HG02798 (cell line): ENCODE measurements at regions not wholly inside any gene's neighbourhood (a gene's known extent, or its start where the extent isn't known, plus 50 kb on each side); places are given as distances from the start of the nearest gene placed in this dataset.
A peak's percentile ranks its signal among the peaks of the same experiment; 100 is the strongest.

ENCODE experiments used
- ATAC-seq: cut with Tn5 transposase; IDR thresholded peaks from one replicate; pipeline ENCODE4 v1.9.1; 2021; ENCODE audit warnings: mild to moderate bottlenecking; ENCODE audit not compliant: unreplicated experiment, poor library complexity

DNA sequence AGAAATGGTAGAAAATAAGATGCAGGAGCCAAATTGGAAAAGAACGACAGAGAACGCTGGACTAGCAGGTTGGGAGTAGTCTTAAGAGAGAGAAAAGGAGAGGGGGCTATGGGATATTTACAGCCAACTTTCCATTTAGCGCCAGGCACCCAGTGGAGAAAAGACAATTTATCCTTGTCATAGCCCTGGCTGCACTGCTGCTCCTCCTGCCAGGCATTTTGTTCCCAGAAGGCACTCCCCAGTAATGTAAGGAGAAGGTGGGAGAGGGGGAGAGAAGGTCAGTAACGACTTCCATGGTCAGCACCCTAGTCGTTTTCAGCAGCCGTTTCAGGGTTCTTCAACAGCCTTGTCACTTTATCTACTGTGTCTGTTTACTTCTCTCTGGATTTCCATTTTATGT is 159.0 kb downstream of the TRMT11 start:
- ATAC-seq: no peak

DNA sequence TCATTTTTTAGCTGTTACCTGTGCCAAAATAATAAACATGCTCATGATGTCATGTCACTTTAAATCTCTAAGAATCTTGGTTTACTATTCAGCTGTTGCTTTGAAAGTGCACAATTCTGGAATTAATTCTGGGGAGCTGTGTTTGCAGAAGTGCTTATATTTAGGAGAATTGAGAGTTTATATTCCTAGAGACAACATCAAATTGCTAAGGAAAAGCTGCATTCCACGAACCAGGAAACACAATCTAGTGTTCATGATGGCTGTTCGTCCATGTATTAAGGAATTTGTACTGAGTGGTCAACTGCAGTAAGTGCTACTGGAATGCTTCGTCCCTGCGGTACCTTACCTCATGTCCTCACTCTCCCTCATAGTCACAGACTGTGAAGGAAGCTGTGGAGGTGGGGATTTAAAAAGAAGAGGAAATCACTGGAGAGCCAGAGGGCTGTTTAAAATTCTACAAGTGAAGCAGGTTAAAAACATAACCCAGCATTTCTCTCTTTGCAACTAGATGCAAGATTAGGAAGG is 161.0 kb downstream of the TRMT11 start:
- ATAC-seq: no peak

DNA sequence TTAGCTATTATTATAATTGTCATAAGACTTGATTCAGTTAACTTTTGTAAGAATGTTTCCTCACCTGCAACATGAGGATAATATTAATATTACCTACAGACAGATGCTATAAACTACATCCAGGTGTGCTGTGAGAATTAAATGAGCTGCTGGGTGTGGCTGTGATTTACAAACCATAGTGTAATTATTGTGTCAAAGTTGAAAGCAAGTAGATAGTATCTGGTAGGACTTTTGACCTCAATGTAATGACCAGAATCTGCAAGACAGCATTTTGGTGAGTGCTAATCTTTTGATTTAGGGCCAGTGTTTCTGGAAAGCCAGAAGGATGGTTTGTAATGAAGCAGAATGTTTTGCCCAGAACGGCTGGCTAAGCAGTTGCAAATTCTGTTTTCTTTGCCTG is 162.5 kb downstream of the TRMT11 start:
- no peak for ATAC-seq

DNA sequence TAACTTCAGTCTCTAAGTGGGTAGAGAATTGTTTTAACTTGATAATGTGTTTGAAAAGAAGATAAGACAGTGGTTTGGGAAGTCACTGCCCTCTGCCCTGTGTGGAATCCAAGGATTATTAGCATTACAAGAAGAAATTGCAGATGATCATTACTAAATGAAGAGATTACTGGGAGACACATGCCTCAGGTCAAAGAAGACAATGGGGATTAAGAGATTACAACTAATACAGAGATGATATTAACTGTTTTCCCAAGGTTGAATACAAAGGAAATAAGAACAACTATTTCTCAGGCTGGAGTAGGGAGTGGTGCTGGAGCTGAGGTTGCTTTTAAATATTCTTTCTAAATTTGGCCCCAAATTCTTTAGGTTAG is 166.0 kb downstream of the TRMT11 start:
- ATAC-seq: no peak

DNA sequence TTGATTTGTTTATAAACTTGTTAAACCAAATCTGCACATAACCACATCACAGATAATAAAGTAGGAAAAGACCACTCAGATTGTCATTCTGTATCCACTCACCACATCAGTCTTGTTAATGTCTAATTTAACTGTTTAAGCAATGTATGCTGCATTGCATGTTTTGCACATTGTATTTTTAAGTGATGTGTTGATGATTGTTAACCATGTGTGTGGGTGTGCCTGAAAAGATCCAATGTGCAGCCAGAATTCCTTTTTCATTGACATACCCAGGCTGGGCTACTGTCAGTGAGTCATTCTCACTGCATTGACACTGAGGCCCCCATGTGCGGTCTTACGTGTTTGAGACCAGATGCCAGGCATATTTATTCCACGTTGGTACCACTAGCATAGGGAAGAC is 167.3 kb downstream of the TRMT11 start:
- ATAC-seq: no peak

DNA sequence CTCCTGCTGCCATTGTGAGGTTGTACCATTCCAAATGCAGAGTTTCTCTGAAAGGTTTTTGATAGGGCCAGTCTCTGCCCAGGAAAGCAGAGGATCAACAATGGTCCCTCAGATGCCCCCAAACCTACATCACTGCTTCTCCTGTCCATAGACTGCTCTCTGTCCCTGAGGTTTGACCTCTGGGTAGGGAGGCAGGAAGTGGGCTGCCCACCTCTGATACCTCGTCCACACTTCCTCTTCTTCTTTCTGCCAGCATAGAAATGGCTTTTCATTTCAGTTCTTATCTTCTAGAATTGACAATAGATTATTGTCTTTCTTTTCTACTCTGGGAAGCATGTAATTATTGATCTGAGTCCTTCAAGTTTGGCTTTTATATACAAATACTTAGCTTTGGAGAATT is 170.6 kb downstream of the TRMT11 start:
- ATAC-seq: peak; percentile 68

DNA sequence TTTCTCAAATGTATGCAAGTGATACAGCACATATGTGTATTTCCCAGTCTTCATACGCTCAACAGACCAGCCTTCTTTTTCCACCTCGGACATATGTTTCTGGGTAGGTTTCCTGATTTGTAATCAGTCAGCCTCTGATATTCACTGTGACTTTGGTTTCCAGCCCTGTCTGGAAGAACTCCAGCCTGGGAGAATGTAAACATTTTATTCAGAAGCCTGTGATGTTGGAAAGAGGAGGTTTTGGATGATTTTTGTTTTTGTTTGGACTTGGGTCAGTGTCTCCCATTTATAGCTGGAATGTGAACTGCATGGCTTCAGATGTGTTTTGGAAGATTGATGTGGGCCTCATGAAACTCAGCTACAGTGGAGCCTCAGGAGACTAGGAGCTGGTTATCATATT is 172.2 kb upstream of the CENPW start:
- ATAC-seq: no peak

DNA sequence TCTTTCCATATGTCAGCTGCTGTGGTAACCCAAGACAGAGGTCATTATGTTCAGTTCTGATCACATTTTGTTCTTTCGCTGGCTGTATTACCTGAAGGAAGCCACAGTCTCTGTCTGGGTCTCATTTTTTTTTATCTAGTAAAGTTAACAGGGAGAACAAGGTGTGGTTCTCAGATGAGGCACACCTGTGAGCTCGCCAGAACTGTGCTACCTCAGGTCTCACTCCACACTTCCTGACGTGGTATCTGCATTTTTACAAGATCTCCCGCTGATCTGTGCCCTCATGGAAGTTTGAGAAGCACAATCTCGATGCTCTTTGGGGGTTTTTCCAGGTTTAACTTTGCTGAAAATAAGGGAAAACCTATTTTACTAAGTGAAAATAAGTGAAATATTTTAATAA is 169.5 kb upstream of the CENPW start:
- no peak for ATAC-seq

DNA sequence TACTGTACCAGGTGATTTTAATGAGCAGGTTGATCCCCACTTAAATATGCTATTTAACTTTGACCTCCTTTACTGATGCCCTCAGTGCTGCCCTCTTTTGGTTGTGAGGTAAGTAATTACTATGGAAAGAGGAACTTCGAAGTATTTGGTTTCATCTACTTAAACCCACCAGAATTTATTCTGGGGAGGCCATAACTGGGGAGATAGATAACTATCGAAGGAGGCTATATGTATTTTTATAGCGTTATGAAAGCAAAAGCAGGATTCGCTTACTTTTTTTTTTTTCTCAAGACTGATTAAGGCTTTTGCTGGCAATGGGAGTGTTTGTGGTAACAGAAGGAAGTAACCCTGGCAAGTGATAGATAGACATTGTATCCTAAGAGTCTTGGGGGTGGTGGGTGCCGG is 168.9 kb upstream of the CENPW start:
- peak; percentile 88 for ATAC-seq

DNA sequence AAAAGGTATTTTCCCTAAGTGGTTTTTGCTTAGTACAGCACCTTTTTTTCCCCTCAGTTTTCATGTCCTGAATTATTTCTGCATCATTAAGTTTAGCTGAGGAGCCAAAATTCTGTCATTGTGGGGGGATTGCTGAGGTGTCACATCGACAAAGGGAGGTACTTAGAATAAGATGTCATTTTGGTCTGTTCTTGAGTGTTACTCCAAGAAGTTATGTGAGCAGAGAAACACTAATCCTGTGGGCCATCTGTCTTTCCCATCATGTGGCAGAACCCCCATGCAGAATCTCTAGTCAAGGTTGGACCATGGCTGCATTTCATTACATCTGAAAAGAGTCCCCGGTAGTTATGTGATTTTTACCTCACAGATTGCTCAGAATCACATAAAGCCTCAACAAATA is 167.8 kb upstream of the CENPW start:
- no peak for ATAC-seq

DNA sequence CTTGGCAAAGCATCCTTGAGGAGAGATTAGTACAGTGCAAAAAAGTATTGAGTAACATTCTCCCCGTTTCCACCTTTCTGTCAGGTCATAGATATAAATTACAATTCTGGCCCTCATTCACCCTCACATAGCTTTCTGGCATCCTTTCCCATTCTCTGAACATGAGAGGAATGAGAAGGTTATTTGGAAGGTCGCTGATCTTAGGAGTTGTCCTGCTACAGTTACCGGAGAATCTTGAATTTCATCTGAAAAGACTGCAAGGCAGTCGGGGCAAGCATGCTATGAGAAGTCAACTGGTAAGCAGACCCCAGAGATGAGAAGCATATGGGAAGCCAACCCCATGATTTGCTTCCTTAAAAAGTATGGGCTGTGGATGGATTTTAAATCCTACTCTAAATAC is 166.7 kb upstream of the CENPW start:
- no peak for ATAC-seq

DNA sequence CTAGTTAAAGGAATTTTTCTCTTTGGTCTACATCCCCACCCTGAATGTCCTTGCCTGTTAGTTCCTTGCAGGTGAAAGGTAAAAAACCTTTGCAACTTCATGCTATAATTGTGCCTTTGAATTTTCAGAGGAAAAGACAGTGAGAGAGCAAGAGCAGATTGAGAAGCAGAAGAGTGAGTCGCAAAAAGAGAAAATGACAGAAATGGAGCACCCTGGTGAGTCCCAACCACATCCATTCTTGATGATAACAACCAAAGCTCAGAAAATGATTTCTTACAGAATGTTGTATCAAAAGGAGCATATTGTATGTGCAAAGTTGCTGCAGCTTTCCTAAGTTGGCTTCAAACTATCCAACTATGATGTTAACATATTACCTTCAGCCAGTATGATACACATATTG is 165.2 kb upstream of the CENPW start:
- no peak for ATAC-seq

DNA sequence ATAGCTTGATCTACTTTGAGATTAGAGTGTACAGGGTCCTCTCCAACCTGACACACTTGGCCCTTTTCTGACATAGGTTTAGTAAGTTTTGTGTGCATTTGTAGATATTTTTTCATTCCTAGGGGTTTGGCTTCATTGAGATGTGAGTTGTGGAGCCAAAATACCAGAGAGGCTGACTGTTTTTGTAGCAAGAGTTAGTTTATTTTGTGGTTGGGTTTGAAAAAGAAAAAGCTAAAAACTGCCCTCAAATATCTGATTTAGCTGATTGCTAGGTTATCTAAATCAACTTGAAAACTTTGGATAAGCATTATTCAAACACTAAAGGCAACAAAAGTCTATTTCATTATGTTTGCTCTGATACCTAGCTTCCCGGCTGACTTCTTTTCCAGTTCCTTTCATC is 164.7 kb upstream of the CENPW start:
- no peak for ATAC-seq

DNA sequence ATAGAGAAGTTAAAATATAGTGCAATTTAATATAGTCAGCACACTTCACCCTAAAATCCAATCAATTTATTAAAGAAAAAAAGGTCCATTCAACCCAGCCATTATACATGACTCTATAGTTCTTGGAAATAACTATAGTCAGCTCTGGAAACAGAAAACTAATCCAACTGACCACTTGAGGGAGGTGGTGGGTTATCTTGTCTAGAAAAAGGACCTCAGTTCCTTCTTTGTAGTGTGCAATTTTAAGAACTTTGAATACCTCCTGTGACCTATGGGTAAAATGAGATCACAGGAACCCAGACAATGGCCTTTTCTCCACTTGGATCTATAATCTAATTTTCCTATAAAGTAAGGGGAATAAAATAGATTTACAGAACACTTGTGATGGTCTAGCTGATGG is 163.6 kb upstream of the CENPW start:
- peak; percentile 36 for ATAC-seq

DNA sequence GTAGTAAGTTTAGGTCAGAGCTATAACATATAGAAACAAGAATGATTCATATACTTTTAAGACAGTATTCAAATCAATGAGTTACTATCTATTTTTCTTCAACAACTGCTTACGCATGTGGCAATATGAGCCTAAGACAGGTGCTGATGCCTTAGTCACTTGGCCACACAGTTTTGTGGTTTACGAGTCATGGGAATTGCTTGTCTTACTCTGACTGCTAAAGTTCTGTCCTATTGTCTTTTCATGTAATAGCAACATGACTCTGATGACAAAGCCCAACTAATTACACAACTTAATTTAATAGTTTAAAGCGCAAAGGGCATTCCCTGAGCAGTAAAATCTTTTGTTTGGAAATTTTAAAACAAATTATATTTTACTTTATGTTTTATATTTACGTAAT is 159.3 kb upstream of the CENPW start:
- ATAC-seq: no peak

DNA sequence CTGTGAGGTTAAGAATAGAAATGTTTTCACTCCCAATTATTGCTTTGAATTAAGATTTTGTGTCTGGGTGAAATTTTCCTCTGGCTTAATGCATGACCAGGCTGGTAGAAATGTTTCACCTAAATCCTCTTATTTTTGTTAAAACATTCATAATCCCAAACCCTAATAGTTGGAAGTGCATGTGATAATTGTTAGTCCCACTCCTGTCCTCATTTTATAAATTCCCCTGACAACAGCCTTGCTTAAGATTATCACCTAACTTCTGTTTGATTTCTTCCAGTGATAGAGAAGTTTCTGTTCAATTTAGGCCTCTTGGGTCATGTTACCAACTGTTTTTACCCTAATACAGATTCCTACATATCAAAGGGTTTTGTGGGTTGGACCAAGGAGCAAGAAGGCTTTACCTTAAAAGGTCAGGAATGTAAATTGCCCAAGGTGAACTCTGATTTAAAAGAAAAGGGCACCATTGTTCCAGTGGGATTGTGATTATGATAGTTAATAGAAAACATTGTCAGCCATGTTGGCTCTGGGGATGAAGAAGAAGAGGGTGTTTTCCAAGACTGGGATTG is 158.7 kb upstream of the CENPW start:
- no peak for ATAC-seq

DNA sequence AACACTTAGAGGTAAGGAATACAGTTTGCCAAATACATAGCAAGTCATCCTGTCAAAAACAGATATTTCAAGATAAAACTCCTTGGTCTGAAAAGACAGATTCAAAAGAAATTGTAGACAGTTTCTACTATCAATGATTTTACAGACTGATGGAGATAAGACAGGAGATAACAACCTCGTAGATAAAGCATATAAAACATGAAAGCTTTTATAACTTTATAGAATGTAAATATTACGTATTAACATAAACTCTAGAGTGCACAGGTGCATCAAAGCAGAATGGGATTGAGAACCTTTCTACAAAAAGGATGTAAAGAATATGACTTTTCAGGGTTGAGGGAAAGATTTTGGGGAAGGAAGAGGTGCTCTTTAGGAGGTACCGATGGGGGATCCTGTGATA is 158.0 kb upstream of the CENPW start:
- no peak for ATAC-seq

DNA sequence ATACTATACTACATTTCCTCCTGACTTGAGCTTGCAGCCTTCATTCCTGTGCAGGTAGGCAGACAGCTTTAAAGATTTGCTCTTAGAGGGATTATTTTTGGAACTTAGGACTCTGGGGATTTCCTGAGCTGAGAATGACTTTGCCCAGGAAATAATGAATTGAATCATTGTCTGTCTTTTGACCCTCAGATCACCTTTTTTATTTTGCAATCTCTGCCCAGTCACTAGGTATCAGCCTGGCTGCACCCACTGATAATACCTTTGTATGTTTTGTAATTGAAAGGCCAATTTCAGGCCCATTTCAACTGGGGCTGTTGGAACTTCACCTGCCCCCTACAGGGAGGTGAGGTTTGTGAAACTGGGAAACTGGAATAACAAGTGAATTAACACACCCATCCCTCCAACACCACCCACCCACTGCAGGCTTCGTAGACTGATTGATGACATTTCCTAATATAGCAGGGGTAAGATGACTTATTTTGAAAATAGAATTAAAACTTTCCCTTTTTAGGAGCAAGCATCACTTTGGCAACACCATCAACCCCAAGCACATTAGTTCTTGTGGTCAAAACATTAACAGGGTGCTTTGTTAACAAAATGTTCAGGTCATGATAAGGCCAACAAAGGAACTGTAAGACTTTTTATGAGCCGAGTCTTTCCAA is 157.1 kb upstream of the CENPW start:
- ATAC-seq: peak; percentile 30

DNA sequence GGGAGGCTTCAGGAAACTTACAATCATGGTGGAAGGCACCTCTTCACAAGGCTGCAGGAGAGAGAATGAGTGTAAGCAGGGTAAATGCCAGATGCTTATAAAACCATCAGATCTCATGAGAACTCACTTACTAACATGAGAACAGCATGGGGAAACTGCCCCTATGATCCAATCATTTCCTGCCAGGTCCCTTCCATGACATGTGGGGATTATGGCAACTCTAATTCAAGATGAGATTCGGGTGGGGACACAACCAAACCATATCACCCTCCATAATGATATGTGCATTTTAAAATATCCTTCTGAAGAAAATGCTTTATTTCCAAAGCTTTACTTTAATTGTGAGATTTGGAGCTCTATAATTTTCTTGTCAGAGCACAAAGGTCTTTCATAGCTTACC is 154.1 kb upstream of the CENPW start:
- ATAC-seq: no peak

DNA sequence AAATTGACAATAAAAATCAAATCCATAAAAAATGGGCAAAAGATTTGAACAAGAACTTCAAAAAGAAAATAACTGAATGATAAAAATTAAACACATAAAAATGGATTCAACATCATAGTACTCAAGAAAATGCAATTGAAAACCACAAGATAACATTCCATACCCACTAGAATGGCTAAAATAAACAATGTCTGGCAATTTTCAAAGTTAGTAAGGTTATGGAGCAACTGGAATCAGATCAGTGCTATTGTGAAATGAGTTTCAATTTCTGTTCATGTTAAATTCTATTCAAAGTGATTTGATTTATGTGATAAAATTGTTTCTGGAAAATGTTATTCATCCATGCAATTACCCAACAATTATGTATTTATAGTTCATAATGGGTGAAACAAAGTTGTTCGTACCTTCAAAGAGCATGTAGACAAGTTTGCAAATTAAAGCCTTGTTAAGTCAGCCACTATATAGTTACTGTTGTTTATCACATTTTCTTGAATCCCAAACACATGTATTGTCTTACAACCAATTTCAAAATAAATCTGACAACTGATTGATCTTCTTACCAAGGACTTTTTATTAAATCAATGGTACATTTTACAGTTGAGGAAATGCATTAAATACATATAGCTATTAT is 151.5 kb upstream of the CENPW start:
- no peak for ATAC-seq

DNA sequence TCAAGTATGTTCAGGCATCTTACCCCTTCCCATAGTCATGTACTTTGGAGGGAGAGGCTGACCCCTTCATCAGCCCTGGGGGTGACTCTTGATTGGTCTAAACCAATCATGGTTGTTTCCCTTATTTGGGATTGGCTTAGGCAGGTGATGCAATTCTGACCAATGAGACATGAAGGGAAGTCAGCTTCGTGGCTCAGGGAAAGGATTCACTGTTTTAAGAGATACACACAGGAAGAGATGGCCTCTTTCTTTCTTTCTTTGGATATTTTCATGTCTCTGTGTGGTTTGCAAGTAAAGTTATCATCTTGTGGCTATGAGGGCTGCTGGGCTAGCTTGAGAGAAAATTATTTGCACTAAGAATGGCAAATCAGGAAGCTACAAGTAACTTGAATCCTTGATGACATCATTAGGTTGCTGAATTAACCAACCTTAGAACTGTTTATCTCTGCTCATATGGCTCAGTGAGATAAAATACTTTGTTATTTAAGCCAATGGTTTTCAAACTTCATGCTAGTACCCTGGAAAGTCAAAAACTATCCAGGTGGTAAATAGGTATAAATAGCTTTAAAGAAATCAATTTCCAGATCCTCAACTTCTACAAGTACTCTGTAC is 144.2 kb upstream of the CENPW start:
- no peak for ATAC-seq

DNA sequence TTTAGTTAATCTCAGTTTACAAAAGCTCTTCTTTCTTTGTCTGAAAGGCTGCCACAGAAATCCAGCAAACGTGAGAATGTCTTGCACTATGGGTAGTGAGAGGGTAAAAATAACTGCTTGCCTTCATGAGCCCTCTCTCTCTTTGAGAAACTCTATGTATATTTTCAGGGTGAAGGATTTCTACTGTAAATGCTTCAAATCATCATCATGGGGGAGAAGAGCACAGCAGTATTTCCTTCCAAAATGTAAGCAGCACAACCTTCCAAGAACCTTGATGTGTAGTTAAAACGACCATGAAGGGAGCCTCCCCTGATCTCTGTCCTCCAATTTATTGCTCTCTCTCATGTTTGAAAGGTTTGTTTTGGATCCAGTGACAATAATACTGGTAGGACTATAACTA is 141.3 kb upstream of the CENPW start:
- ATAC-seq: no peak
